Right atrium auricular region (tissue), 2 donors: ENCODE measurements at regions not wholly inside any gene's neighbourhood (a gene's known extent, or its start where the extent isn't known, plus 50 kb on each side); places are given as distances from the start of the nearest gene placed in this dataset.

Experiments
- DNase-seq: peaks from one replicate; pipeline ENCODE4 v3.0.0-alpha.2; 2019; ENCODE audit warnings: low spot score
- H3K27ac ChIP-seq, 2 donors: fragments of 200-600 bp; sonication (generic); 1 replicate in 1 of 2; 2 replicates in 1 of 2; pipeline ENCODE4 v1.5.1; 2016 to 2019
- H3K27me3 ChIP-seq, 2 donors: fragments of 200-600 bp; sonication (generic); one replicate each; pipeline versions ENCODE4 v1.5.1 to v1.6.0; 2017 to 2019
- H3K36me3 ChIP-seq: fragments of 200-600 bp; sonication (generic); one replicate; pipeline ENCODE4 v1.5.1; 2016
- H3K4me1 ChIP-seq, 2 donors: fragments of 200-600 bp; sonication (generic); one replicate each; pipeline versions ENCODE4 v1.5.1 to v1.6.0; 2017 to 2019
- H3K4me3 ChIP-seq, 2 donors: fragments of 200-600 bp; sonication (generic); 1 replicate in 1 of 2; 2 replicates in 1 of 2; pipeline ENCODE4 v1.5.1; 2017 to 2019; ENCODE audit warnings: mild to moderate bottlenecking in 1 of 2, moderate library complexity in 1 of 2
- H3K9me3 ChIP-seq, 2 donors: fragments of 200-600 bp; sonication (generic); one replicate each; pipeline ENCODE4 v1.5.1; 2019
- CTCF ChIP-seq, 2 donors: fragments of 200-600 bp; sonication (generic); IDR thresholded peaks; one replicate each; pipeline ENCODE4 v1.5.1; 2019; ENCODE audit warnings: antibody characterized with exemption in 2 of 2

GRCh38 chr2:226330206-226330605 lies 469.4 kb downstream of the IRS1 start:
- TF ChIP-seq CTCF (IDR thresholded peaks at IDR 0.05) = no peak
- no peak overlapping the region for H3K27ac ChIP-seq
- no peak for DNase-seq

GRCh38 chr2:226329180-226329579 lies 470.4 kb downstream of the IRS1 start:
- no peaks in the 10 kb centered on the region for H3K4me1 ChIP-seq
- H3K4me3 ChIP-seq = no peak overlapping the region
- no peaks in the 10 kb centered on the region for H3K9me3 ChIP-seq
- DNase-seq = no peak
- H3K36me3 ChIP-seq = no peaks in the 10 kb centered on the region
- H3K27me3 ChIP-seq = no peaks in the 10 kb centered on the region
- no peak for TF ChIP-seq CTCF (IDR thresholded peaks at IDR 0.05)
- H3K27ac ChIP-seq = no peak overlapping the region

More at GRCh38 chr2:226330206-226330605, 469.4 kb downstream of the IRS1 start:
- no peaks in the 10 kb centered on the region for H3K9me3 ChIP-seq
- H3K4me3 ChIP-seq = no peak overlapping the region
- no peaks in the 10 kb centered on the region for H3K27me3 ChIP-seq
- no peaks in the 10 kb centered on the region for H3K36me3 ChIP-seq
- H3K4me1 ChIP-seq = no peaks in the 10 kb centered on the region

- Histone ChIP-seq H3K4me3 (no peak overlapping the region), H3K36me3 (no peaks in the 10 kb centered on the region), H3K27me3 (no peaks in the 10 kb centered on the region), H3K9me3 (no peaks in the 10 kb centered on the region), H3K4me1 (no peaks in the 10 kb centered on the region), H3K27ac (no peak overlapping the region)
- no peak for DNase-seq
- no peak for TF ChIP-seq CTCF (IDR thresholded peaks at IDR 0.05)
Measured at GRCh38 chr2:226327830-226328229, 471.8 kb downstream of the IRS1 start.

GRCh38 chr2:226325526-226325925 lies 474.1 kb downstream of the IRS1 start:
- H3K27ac ChIP-seq = no peak overlapping the region
- TF ChIP-seq CTCF (IDR thresholded peaks at IDR 0.05) = no peak

GRCh38 chr2:226320076-226320948 lies 479.3 kb downstream of the IRS1 start:
- no peaks in the 10 kb centered on the region for H3K27me3 ChIP-seq
- H3K4me3 ChIP-seq = no peak overlapping the region
- H3K4me1 ChIP-seq = no peaks in the 10 kb centered on the region
- no peaks in the 10 kb centered on the region for H3K36me3 ChIP-seq
- no peak overlapping the region for H3K27ac ChIP-seq
- no peaks in the 10 kb centered on the region for H3K9me3 ChIP-seq
- no peak for TF ChIP-seq CTCF (IDR thresholded peaks at IDR 0.05)
- no peak for DNase-seq

More at GRCh38 chr2:226325526-226325925, 474.1 kb downstream of the IRS1 start:
- Histone ChIP-seq H3K4me1 (no peaks in the 10 kb centered on the region), H3K4me3 (no peak overlapping the region), H3K36me3 (no peaks in the 10 kb centered on the region), H3K9me3 (no peaks in the 10 kb centered on the region), H3K27me3 (no peaks in the 10 kb centered on the region)
- no peak for DNase-seq
